Peyer's patch (tissue), 4 donors: ENCODE measurements at regions not wholly inside any gene's neighbourhood (a gene's known extent, or its start where the extent isn't known, plus 50 kb on each side); places are given as distances from the start of the nearest gene placed in this dataset.

Experiments used
- POLR2A ChIP-seq, 2 donors: fragments of 450-650 bp; IDR thresholded peaks; one replicate each; pipeline ENCODE4 v1.5.1; 2017; ENCODE audit warnings: antibody characterized with exemption in 2 of 2, mild to moderate bottlenecking in 2 of 2, moderate library complexity in 2 of 2
- TF ChIP-seq, protein P1 (sequence below), 6 experiments: fragments of 450-650 bp in 4 of 6; fragments of 200-600 bp in 2 of 6; sonication (generic) in 1 of 6; IDR thresholded peaks; one replicate each; pipeline ENCODE4 v1.5.1; 2017 to 2019; ENCODE audit warnings: antibody characterized with exemption in 6 of 6, mild to moderate bottlenecking in 3 of 6, moderate library complexity in 1 of 6

DNA sequence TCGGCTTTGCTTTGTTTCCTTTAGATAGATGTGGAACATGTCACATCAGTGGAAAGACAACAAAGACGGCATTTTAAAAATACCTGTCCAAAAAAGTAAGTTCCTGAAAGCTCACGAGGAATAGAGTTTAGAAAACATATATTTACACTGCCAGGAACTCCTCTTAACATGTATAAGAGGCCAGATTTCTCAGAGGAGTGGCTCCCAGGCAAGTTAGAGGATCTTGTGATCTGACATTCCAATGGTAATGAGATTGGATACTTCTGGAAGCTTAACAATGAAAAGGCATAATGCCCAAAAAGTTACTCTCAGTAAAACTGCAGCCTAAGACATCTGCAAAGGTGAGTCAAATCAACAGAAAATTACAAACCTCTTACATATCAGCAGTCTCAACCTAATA, 77.1 kb downstream of the CYRIA start:
- TF ChIP-seq, protein P1, sequence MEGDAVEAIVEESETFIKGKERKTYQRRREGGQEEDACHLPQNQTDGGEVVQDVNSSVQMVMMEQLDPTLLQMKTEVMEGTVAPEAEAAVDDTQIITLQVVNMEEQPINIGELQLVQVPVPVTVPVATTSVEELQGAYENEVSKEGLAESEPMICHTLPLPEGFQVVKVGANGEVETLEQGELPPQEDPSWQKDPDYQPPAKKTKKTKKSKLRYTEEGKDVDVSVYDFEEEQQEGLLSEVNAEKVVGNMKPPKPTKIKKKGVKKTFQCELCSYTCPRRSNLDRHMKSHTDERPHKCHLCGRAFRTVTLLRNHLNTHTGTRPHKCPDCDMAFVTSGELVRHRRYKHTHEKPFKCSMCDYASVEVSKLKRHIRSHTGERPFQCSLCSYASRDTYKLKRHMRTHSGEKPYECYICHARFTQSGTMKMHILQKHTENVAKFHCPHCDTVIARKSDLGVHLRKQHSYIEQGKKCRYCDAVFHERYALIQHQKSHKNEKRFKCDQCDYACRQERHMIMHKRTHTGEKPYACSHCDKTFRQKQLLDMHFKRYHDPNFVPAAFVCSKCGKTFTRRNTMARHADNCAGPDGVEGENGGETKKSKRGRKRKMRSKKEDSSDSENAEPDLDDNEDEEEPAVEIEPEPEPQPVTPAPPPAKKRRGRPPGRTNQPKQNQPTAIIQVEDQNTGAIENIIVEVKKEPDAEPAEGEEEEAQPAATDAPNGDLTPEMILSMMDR (IDR thresholded peaks at IDR 0.05): no peak
- TF ChIP-seq POLR2A (IDR thresholded peaks at IDR 0.05): no peak
